HG02610 (cell line): ENCODE measurements at regions not wholly inside any gene's neighbourhood (a gene's known extent, or its start where the extent isn't known, plus 50 kb on each side); places are given as distances from the start of the nearest gene placed in this dataset.
A peak's percentile ranks its signal among the peaks of the same experiment; 100 is the strongest.

Experiments used
- ATAC-seq: cut with Tn5 transposase; IDR thresholded peaks from one replicate; pipeline ENCODE4 v1.9.1; 2021; ENCODE audit warnings: mild to moderate bottlenecking, moderate library complexity; ENCODE audit not compliant: unreplicated experiment

GRCh38 chr6:40759838-40760237, 172.7 kb upstream of the LRFN2 start:
- ATAC-seq: no peak

GRCh38 chr6:40759264-40759663, 172.1 kb upstream of the LRFN2 start:
- no peak for ATAC-seq

DNA sequence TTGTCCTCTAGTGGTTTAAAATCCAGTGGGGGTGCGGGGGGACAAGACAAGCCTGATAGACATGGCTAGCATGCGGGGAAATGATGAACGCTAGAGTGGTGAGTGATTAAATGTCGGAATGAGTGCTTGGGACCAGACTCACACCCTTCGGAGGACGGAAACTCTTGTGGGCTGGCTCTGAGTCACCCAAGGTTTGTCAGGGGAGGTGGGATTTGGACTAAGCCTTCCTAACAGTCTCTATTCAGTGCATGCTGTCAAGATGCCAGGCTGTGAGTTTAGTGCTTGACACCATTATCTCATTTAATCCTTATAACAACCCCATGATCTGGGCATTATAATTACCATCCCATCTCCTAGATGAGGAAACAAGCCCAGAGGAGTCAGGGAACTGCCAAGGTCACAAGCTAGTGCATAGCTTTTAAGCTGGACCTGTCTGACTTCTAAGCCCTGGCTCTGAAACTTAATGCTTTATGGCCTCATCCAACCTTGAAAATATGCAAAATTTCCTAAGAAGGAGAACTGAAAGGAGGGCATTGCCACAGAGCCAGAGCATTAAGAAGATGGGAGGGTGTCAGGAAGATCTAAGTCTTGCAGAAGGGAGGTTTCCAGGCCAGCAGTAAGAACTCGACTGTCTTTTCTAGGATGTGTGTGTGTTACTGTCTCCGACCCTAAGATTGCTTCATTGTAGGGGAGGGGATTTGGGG, 168.7 kb upstream of the LRFN2 start:
- no peak for ATAC-seq

- ATAC-seq: no peak
These were observed 168.0 kb upstream of the LRFN2 start for GRCh38 chr6:40755046-40755681.

GRCh38 chr6:40754461-40755045, 167.4 kb upstream of the LRFN2 start:
- ATAC-seq: no peak

- ATAC-seq: no peak
These were observed 166.7 kb upstream of the LRFN2 start for GRCh38 chr6:40753675-40754448.

- no peak for ATAC-seq
These were observed 165.9 kb upstream of the LRFN2 start for GRCh38 chr6:40753048-40753447.

- no peak for ATAC-seq
These were observed 157.7 kb upstream of the LRFN2 start for GRCh38 chr6:40744835-40745234.

DNA sequence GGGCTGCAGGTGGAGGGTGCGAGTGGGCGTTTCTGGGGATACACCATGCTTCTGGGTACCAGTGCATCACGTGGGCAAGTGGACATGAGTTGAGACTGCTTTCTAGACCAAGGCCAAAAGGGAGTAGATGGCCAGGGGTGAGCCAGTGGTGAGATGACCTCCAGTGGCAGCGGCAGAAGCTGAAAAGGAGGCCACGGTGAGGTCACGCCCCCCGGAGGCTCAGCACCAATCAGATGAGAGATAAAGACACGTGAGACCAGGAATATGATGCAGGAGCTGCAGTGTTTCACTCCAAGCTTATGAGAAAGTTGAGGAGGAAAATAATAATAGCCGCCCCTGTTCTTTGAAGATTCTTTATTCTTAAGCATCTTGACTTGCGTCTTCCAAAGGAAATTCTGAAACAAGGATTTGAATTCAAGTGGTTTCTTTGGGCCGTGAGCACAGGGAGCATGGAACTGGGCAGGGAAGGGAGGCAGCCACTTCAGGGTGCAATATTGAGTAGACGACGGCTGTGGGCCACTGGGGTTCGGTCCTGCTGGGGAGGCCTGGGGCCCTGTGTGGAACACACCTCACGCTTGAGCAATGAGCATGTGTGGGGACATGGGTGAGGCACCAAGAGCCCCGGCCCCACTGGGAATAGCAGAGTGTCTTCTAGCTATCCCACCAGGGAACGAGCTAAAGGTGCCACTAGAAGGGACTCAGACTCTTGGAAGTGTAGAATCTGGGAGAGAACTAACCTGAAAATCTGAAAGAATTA, 156.7 kb upstream of the LRFN2 start:
- no peak for ATAC-seq

DNA sequence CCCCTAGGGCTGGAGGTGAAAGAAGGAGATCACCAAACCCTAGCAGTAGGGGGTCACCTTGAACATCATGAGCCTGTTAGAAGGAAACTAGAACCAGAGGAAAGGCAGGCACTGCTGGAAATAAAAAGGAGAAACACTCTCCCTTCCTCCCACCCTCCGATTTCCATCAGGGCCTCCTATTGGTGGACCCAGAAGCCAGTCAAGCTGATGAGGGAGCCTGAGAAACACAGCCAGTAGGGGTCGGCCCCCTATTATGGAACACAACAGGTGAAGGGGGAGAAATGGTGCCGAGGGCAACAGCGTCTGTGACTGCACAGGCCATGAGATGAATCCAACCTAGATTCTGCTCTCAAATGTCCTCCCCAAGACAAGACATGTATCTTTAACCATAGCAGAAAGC, 156.1 kb upstream of the LRFN2 start:
- no peak for ATAC-seq

DNA sequence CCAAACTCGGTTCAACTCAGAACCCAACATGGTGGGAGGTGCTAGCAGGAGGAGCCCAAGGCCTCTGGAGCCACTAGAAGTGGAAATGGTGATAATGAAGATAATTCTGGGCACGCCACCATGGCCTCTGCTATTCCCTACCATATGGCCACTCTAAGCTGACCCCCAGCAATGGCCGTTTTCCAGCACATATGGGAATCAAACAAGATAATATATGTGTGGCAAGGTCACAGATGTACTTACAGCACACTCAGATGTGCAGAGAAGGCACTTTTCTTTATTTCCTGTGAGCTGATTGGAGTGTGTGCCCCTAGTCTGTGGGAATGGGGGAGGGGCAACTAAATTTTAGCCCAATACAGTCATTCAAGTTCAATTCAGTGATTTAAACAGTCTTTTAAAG, 153.4 kb upstream of the LRFN2 start:
- no peak for ATAC-seq

DNA sequence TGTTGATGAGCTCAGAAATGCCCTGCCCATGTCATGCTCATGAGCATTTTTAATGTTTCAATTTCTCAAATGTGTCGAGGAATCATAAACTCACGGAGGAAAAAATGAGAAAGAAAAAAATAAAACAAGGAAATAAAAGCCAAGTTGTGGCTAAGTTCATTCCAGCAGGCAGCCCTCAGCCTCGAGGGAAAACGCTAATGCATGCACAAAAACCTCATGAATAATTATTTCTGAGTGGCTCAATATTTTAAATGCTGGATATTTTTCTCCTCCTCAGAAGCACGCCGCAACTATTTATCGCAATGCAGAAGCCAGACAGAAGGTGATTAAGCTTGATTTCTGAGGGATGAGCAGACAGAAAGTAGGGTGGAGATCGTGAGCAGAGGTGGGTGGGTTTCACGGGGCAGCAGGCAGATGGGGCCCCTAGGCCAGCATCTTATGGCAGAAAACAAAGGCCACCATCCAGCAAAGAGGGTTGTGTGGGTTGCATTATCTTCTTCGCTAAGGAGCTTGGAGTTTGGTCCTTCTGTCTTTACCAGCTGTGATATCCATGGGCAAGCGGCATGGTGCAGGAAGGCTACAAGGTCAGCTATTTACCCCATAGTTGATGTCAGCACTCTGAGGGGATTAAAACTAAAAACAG, 151.5 kb upstream of the LRFN2 start:
- ATAC-seq: no peak

DNA sequence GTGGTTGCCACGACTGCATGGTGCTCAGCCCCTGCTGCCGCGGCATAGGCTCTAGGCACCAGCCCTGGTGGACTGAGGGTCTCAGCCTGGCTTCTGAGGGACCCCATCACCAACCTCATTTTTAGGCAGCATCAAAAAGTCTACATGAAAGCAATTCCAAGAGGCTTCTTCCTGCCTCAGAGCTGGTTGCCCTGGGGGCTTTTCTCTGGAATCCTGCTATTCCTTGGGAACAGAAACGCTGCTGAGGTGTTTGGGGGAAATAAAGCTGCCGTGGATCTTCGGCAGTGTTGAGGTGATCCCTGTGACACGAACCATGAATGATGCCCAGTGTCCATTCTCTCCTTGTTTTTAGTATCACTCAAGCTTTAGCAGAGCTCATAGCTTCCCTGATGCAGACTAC, 148.4 kb upstream of the LRFN2 start:
- no peak for ATAC-seq

- no peak for ATAC-seq
These were observed 148.0 kb upstream of the LRFN2 start for GRCh38 chr6:40735121-40735520.

DNA sequence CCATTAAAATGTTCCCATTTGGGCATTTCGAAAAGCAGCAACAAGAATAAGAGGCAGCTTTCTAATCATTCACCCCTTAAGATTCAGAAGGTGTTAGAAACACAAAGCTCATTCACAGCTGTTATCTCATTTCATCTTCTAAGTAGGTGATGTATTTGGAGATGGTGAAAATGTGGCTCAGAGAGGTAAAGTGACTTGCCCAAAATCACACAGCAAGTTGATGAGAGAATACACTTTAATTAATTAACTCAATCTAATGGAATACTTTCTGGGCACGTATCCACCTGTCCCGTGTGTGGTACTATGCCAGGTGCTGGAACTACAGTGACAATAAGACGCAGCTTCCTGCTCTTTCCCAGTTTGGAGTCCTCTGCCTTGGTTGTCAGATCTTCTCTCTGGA, 147.4 kb upstream of the LRFN2 start:
- ATAC-seq: no peak

GRCh38 chr6:40733770-40734396, 146.7 kb upstream of the LRFN2 start:
- ATAC-seq: peak; percentile 50

- no peak for ATAC-seq
These were observed 146.1 kb upstream of the LRFN2 start for GRCh38 chr6:40733290-40733689.

- no peak for ATAC-seq
These were observed 145.7 kb upstream of the LRFN2 start for GRCh38 chr6:40732878-40733277.

- ATAC-seq: no peak
These were observed 141.5 kb upstream of the LRFN2 start for GRCh38 chr6:40728643-40729042.

- no peak for ATAC-seq
These were observed 140.1 kb upstream of the LRFN2 start for GRCh38 chr6:40727271-40727670.
